ENCODE measurements at regions not wholly inside any gene's neighbourhood (a gene's known extent, or its start where the extent isn't known, plus 50 kb on each side); places are given as distances from the start of the nearest gene placed in this dataset.

- TF ChIP-seq, protein P1, sequence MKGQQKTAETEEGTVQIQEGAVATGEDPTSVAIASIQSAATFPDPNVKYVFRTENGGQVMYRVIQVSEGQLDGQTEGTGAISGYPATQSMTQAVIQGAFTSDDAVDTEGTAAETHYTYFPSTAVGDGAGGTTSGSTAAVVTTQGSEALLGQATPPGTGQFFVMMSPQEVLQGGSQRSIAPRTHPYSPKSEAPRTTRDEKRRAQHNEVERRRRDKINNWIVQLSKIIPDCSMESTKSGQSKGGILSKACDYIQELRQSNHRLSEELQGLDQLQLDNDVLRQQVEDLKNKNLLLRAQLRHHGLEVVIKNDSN (IDR thresholded peaks at IDR 0.05; ENCODE audit: borderline replicate concordance, low read depth): no peak
- TF ChIP-seq EZH2phosphoT487 (IDR thresholded peaks at IDR 0.05; ENCODE audit: borderline replicate concordance, low read depth) (no peak), EP300 (IDR thresholded peaks at IDR 0.05; ENCODE audit: borderline replicate concordance in 1 of 2, low read depth in 1 of 2, low read length in 1 of 2) (no peak)
These were observed 132.6 kb upstream of the ITGA1 start (continued) for GRCh38 chr5:52655163-52655562.

DNA sequence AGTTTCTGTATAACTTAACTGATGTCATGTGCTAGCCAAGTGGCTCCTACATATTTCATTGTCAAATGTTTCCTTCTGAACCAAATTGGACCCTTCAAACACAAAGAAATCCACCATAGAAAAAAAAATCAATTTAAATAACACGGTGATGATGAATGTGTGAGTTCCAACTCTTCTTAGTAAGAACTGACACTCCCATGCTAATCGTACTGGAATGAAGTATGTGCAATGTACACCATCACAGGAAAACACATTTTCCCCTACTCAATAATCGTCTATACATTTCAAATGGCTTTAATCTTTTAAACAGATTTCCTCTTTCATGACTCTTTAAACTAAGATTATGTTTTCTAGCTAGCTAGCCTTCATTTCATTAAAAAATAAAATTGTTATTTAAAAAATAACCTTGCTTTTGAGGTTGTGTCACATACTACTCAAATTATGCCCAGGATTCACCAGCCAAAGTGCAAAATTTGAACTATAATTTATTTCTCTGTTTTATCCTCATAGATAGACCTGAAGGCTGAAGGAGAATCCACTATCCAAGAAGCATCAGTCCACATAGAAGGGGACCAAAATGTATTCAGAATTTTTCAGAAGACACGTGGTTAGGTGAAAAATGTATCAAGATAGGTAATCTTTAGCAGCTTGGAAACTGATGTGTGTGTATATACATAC lies 131.0 kb upstream of the ITGA1 start:
- ChIA-PET CTCF (interaction anchor here (0.7 to 3.0 kb wide), 16 partner anchors 9 to 1700 kb away, joined by 3 to 16 read pairs (median 4); no protein-coding TSS in a partner anchor), POLR2A (no interaction called here)
- no peak for TF ChIP-seq EP300 (IDR thresholded peaks at IDR 0.05; ENCODE audit: borderline replicate concordance in 1 of 2, low read depth in 1 of 2, low read length in 1 of 2)
- no peak for TF ChIP-seq MAX (IDR thresholded peaks at IDR 0.05; ENCODE audit: low read depth)
- no peak for TF ChIP-seq MEF2A (IDR thresholded peaks at IDR 0.05; ENCODE audit: borderline replicate concordance, low read depth)
- TF ChIP-seq GATA2 (CRISPR knock-in tag; IDR thresholded peaks at IDR 0.05): no peak
- TF ChIP-seq, protein P2, sequence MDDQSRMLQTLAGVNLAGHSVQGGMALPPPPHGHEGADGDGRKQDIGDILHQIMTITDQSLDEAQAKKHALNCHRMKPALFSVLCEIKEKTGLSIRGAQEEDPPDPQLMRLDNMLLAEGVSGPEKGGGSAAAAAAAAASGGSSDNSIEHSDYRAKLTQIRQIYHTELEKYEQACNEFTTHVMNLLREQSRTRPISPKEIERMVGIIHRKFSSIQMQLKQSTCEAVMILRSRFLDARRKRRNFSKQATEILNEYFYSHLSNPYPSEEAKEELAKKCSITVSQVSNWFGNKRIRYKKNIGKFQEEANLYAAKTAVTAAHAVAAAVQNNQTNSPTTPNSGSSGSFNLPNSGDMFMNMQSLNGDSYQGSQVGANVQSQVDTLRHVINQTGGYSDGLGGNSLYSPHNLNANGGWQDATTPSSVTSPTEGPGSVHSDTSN (IDR thresholded peaks at IDR 0.05): no peak
- no peak for TF ChIP-seq RCOR1 (IDR thresholded peaks at IDR 0.05; ENCODE audit: low read length)
- TF ChIP-seq FOSL2 (IDR thresholded peaks at IDR 0.05; ENCODE audit: borderline replicate concordance, low read depth): no peak
- TF ChIP-seq JUND (IDR thresholded peaks at IDR 0.05): no peak
- no peak for TF ChIP-seq MXI1 (IDR thresholded peaks at IDR 0.05; ENCODE audit: low read depth, low read length)
- no peak for TF ChIP-seq NRF1 (IDR thresholded peaks at IDR 0.05; ENCODE audit: low read depth, low read length)
- TF ChIP-seq CHD2 (IDR thresholded peaks at IDR 0.05; ENCODE audit: low read length, partially characterized antibody): no peak
- no peak for TF ChIP-seq RFX5 (IDR thresholded peaks at IDR 0.05; ENCODE audit: low read length)
- WGBS (ENCODE audit: low lambda C conversion rate): 32% methylated on average over 4 of the region's 4 CpGs
- Histone ChIP-seq H3K36me3 (replicated peaks in 1 of 2; ENCODE audit: control insufficient read depth in 1 of 2, insufficient read depth in 2 of 2, low read length in 1 of 2) (no peaks in the 10 kb centered on the region), H3K79me2 (ENCODE audit: insufficient read depth) (no peaks in the 10 kb centered on the region; the same call in 1 of the 2 replicates), H4K20me1 (ENCODE audit: insufficient read depth) (no peaks in the 10 kb centered on the region), H3K27ac (ENCODE audit: low read depth in 2 of 2, low read length in 1 of 2) (peak overlapping the region in 1 of 2 experiments; percentile 97; a peak in 2 of 4 replicates), H3K9ac (no peak overlapping the region), H3K9me2 (no peaks in the 10 kb centered on the region), H3K27me3 (ENCODE audit: insufficient read depth) (no peaks in the 10 kb centered on the region), H3K4me3 (ENCODE audit: low read depth in 2 of 2, low read length in 1 of 2) (peak overlapping the region in 1 of 2 experiments; percentile 34; a peak in 1 of 4 replicates), H3K9me3 (no peaks in the 10 kb centered on the region), H3K4me1 (ENCODE audit: control insufficient read depth in 1 of 2, insufficient read depth in 2 of 2, low read depth in 1 of 2, low read length in 1 of 2) (peaks cover 7 to 19% of the 10 kb centered on the region in 2 experiments; a peak in 3 of 4 replicates), H3K4me2 (0 out of 2 replicates have a peak overlapping the region, but pooled peaks have one; percentile 54), H3F3A (replicated peaks; ENCODE audit: insufficient read depth) (peaks cover 7% of the 10 kb centered on the region), H2AFZ (ENCODE audit: low read depth) (peak overlapping the region; percentile 53)
- DNase-seq: no peak
